Neural cell (in vitro differentiated cells): ENCODE measurements at regions not wholly inside any gene's neighbourhood (a gene's known extent, or its start where the extent isn't known, plus 50 kb on each side); places are given as distances from the start of the nearest gene placed in this dataset.

ENCODE experiments used
- H2AFZ ChIP-seq: fragments of 200-600, 300-800 bp; sonication (generic), shearing (Covaris generic); 2 replicates; pipeline ENCODE4 v1.6.0; 2014; ENCODE audit warnings: low read depth, mild to moderate bottlenecking, antibody characterized with exemption, low read length, moderate library complexity
- H3F3A ChIP-seq: fragments of 200-600 bp; shearing (Covaris generic); 2 replicates; pipeline ENCODE4 v1.6.1; 2016; ENCODE audit warnings: mild to moderate bottlenecking, moderate library complexity, mixed read lengths, antibody characterized with exemption, low read length; ENCODE audit not compliant: insufficient read depth, poor library complexity, severe bottlenecking
- H3K27ac ChIP-seq: fragments of 200-600, 300-800 bp; sonication (generic), shearing (Covaris generic); 2 replicates; pipeline ENCODE4 v1.5.1; 2014; ENCODE audit warnings: mild to moderate bottlenecking, low read length, moderate library complexity
- H3K27me3 ChIP-seq: fragments of 300-800, 200-600 bp; sonication (generic), shearing (Covaris generic); 2 replicates; pipeline ENCODE4 v1.6.0; 2014; ENCODE audit warnings: mild to moderate bottlenecking, low read depth, low read length, moderate library complexity; ENCODE audit not compliant: insufficient read depth
- H3K36me3 ChIP-seq: fragments of 300-800, 200-600 bp; sonication (generic), shearing (Covaris generic); 2 replicates; pipeline ENCODE4 v1.5.1; 2014; ENCODE audit warnings: mild to moderate bottlenecking, antibody characterized with exemption, low read length, moderate library complexity; ENCODE audit not compliant: insufficient read depth
- H3K4me2 ChIP-seq: fragments of 300-800, 200-600 bp; sonication (generic), shearing (Covaris generic); 2 replicates; pipeline ENCODE4 v1.6.0; 2014; ENCODE audit warnings: mild to moderate bottlenecking, low read length
- H3K4me3 ChIP-seq: fragments of 300-800, 200-600 bp; sonication (generic), shearing (Covaris generic); 2 replicates; pipeline ENCODE4 v1.5.1; 2014; ENCODE audit warnings: mild to moderate bottlenecking, low read length, moderate library complexity
- H3K79me2 ChIP-seq: fragments of 200-600 bp; shearing (Covaris generic); replicated peaks from 2 replicates; pipeline ENCODE4 v1.6.0; 2014; ENCODE audit warnings: mild to moderate bottlenecking, low read length, moderate library complexity; ENCODE audit not compliant: insufficient read depth
- H3K9ac ChIP-seq: fragments of 300-800, 200-600 bp; sonication (generic), shearing (Covaris generic); 2 replicates; pipeline ENCODE4 v1.6.1; 2016; ENCODE audit warnings: mild to moderate bottlenecking, low read length, mixed read lengths
- H3K9me2 ChIP-seq: fragments of 200-600 bp; shearing (Covaris generic); 2 replicates; pipeline ENCODE4 v1.6.1; 2016; ENCODE audit warnings: mild to moderate bottlenecking, low read length, mixed read lengths; ENCODE audit not compliant: insufficient read depth
- H3K9me3 ChIP-seq: fragments of 200-600, 300-800 bp; sonication (generic), shearing (Covaris generic); 2 replicates; pipeline ENCODE4 v1.6.1; 2016; ENCODE audit warnings: mild to moderate bottlenecking, mixed run types, low read length, moderate library complexity, mixed read lengths
- H4K20me1 ChIP-seq: fragments of 200-600 bp; shearing (Covaris generic); 2 replicates; pipeline ENCODE4 v1.6.1; 2016; ENCODE audit warnings: mild to moderate bottlenecking, mixed run types; ENCODE audit not compliant: insufficient read depth
- EP300 ChIP-seq: fragments of 450-650 bp; conservative IDR thresholded peaks from 2 replicates; pipeline ENCODE4 v1.6.1; 2014; ENCODE audit warnings: antibody characterized with exemption, mild to moderate bottlenecking, moderate library complexity; ENCODE audit not compliant: poor library complexity, severe bottlenecking
- EZH2 ChIP-seq: fragments of 200-600, 300-800 bp; shearing (Covaris generic), sonication (generic); IDR thresholded peaks from 2 replicates; pipeline ENCODE4 v1.6.1; 2014; ENCODE audit warnings: antibody characterized with exemption, low read length, borderline replicate concordance, mild to moderate bottlenecking; ENCODE audit not compliant: insufficient read depth, poor library complexity, severe bottlenecking
- MXI1 ChIP-seq: fragments of 450-650 bp; conservative IDR thresholded peaks from 2 replicates; pipeline ENCODE4 v1.6.1; 2014; ENCODE audit warnings: antibody characterized with exemption, mild to moderate bottlenecking; ENCODE audit not compliant: poor library complexity, severe bottlenecking
- POLR2AphosphoS5 ChIP-seq: IDR thresholded peaks from 2 replicates; pipeline ENCODE4 v1.6.1; 2012
- RAD21 ChIP-seq: fragments of 450-650 bp; conservative IDR thresholded peaks from 2 replicates; pipeline ENCODE4 v1.6.1; 2014; ENCODE audit warnings: antibody characterized with exemption, mild to moderate bottlenecking, moderate library complexity
- SMC3 ChIP-seq: fragments of 450-650 bp; conservative IDR thresholded peaks from 2 replicates; pipeline ENCODE4 v1.6.1; 2014; ENCODE audit warnings: antibody characterized with exemption, mild to moderate bottlenecking, moderate library complexity; ENCODE audit not compliant: poor library complexity
- TAF1 ChIP-seq: IDR thresholded peaks from 2 replicates; pipeline ENCODE4 v1.6.1; 2012; ENCODE audit warnings: low read depth
- TF ChIP-seq, protein P1 (sequence below): IDR thresholded peaks from 2 replicates; pipeline ENCODE4 v1.6.1; 2012; ENCODE audit warnings: borderline replicate concordance
- TF ChIP-seq, protein P2 (sequence below): fragments of 450-650 bp; IDR thresholded peaks from 2 replicates; pipeline ENCODE4 v1.5.1; 2014; ENCODE audit warnings: antibody characterized with exemption, mild to moderate bottlenecking, moderate library complexity; ENCODE audit not compliant: poor library complexity, severe bottlenecking

DNA sequence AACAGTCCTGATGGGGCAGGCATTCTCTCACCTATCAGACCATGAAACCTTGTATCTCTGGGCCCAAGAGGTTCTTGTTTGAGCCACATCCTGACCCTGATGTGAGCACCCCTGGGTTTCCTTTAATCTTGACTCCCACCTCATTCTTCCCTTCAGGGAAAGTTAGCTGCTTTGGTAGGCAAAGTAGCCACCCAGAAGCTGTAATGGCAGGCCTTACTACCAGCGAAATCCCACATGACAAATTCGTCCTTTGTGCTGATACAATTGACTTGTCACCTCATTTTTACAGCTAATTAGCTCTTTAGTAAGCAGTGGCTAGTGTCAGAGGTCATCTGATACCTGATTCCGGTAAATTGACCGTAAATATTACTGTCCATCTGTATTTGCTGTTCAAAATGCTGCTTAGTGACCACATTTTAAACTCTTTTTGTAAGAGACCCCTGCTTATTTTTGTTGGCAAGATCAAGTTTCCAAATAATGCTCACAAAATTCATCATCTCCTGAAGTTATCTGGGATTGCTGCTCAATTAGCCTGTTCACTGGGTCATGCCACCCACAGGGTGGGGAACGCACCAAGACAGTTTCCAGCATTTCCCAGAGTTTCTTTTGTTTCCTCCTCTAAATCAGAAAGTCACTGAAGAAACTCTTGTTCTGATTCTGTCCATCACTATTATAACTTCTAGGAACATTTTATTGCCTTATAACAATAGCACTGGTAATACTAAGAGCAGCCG is 329.7 kb downstream of the GPAT3 start:
- no peak overlapping the region for H3K4me3 ChIP-seq
- H3K9me2 ChIP-seq: no peaks in the 10 kb centered on the region
- H4K20me1 ChIP-seq: no peaks in the 10 kb centered on the region
- H3K9ac ChIP-seq: no peak overlapping the region
- H3K79me2 ChIP-seq: no peaks in the 10 kb centered on the region
- peaks cover 6% of the 10 kb centered on the region for H3K27me3 ChIP-seq
- no peaks in the 10 kb centered on the region for H3K9me3 ChIP-seq
- no peaks in the 10 kb centered on the region for H3K36me3 ChIP-seq
- H2AFZ ChIP-seq: no peak overlapping the region
- H3K4me2 ChIP-seq: no peak overlapping the region
- no peak overlapping the region for H3K27ac ChIP-seq
- H3F3A ChIP-seq: no peaks in the 10 kb centered on the region
- TF ChIP-seq EP300 (no peak), POLR2AphosphoS5 (no peak), TAF1 (no peak), MXI1 (no peak), RAD21 (no peak), SMC3 (no peak), EZH2 (no peak)
- TF ChIP-seq, protein P1, sequence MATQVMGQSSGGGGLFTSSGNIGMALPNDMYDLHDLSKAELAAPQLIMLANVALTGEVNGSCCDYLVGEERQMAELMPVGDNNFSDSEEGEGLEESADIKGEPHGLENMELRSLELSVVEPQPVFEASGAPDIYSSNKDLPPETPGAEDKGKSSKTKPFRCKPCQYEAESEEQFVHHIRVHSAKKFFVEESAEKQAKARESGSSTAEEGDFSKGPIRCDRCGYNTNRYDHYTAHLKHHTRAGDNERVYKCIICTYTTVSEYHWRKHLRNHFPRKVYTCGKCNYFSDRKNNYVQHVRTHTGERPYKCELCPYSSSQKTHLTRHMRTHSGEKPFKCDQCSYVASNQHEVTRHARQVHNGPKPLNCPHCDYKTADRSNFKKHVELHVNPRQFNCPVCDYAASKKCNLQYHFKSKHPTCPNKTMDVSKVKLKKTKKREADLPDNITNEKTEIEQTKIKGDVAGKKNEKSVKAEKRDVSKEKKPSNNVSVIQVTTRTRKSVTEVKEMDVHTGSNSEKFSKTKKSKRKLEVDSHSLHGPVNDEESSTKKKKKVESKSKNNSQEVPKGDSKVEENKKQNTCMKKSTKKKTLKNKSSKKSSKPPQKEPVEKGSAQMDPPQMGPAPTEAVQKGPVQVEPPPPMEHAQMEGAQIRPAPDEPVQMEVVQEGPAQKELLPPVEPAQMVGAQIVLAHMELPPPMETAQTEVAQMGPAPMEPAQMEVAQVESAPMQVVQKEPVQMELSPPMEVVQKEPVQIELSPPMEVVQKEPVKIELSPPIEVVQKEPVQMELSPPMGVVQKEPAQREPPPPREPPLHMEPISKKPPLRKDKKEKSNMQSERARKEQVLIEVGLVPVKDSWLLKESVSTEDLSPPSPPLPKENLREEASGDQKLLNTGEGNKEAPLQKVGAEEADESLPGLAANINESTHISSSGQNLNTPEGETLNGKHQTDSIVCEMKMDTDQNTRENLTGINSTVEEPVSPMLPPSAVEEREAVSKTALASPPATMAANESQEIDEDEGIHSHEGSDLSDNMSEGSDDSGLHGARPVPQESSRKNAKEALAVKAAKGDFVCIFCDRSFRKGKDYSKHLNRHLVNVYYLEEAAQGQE: no peak
- TF ChIP-seq, protein P2, sequence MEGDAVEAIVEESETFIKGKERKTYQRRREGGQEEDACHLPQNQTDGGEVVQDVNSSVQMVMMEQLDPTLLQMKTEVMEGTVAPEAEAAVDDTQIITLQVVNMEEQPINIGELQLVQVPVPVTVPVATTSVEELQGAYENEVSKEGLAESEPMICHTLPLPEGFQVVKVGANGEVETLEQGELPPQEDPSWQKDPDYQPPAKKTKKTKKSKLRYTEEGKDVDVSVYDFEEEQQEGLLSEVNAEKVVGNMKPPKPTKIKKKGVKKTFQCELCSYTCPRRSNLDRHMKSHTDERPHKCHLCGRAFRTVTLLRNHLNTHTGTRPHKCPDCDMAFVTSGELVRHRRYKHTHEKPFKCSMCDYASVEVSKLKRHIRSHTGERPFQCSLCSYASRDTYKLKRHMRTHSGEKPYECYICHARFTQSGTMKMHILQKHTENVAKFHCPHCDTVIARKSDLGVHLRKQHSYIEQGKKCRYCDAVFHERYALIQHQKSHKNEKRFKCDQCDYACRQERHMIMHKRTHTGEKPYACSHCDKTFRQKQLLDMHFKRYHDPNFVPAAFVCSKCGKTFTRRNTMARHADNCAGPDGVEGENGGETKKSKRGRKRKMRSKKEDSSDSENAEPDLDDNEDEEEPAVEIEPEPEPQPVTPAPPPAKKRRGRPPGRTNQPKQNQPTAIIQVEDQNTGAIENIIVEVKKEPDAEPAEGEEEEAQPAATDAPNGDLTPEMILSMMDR: no peak

DNA sequence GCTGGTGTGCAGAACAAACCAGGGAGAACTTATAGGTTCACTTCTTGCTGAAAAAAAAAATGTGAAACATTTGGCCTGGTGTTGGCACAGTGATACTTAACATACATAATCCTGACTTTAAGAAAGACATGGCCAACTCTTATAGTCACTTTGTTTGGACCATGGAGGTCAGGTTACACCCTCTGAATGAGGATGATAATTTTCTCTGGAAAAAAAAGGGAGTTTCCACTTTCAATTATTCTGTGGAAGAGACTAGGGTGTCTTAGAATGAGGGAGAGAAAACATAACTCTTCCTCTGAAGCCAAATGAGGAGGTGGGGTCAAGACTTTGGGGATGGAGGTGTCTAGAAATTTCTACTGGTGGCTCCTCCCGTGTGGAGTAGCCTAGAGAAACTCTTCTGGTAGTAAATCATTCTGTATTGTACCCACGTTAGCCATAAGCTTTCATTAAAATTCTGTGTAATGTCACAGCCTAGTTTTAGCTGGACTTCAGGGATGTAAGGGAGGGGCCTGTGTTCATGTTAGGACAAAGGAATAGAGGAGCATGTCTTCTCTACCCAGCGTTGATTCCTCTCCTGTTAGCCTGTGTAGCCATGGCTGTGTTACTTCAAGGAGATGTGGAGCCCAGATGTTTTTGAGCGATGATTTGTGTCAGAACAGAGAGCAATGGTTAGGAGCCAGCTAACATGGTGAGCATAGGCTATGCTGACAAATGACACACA is 328.3 kb downstream of the GPAT3 start:
- Histone ChIP-seq H3K4me2 (no peak overlapping the region), H3K36me3 (no peaks in the 10 kb centered on the region), H3K9ac (no peak overlapping the region), H4K20me1 (no peaks in the 10 kb centered on the region), H2AFZ (no peak overlapping the region), H3K9me3 (no peaks in the 10 kb centered on the region), H3K79me2 (no peaks in the 10 kb centered on the region), H3K4me3 (no peak overlapping the region), H3K27ac (no peak overlapping the region), H3K27me3 (peaks cover 6% of the 10 kb centered on the region), H3F3A (no peaks in the 10 kb centered on the region), H3K9me2 (no peaks in the 10 kb centered on the region)
- TF ChIP-seq EP300 (no peak), POLR2AphosphoS5 (no peak), TAF1 (no peak), SMC3 (no peak), EZH2 (no peak), RAD21 (no peak), MXI1 (no peak)
- TF ChIP-seq, protein P2: no peak
- TF ChIP-seq, protein P1: no peak
